ENCODE measurements at regions not wholly inside any gene's neighbourhood (a gene's known extent, or its start where the extent isn't known, plus 50 kb on each side); places are given as distances from the start of the nearest gene placed in this dataset.

- TF ChIP-seq, protein P1, sequence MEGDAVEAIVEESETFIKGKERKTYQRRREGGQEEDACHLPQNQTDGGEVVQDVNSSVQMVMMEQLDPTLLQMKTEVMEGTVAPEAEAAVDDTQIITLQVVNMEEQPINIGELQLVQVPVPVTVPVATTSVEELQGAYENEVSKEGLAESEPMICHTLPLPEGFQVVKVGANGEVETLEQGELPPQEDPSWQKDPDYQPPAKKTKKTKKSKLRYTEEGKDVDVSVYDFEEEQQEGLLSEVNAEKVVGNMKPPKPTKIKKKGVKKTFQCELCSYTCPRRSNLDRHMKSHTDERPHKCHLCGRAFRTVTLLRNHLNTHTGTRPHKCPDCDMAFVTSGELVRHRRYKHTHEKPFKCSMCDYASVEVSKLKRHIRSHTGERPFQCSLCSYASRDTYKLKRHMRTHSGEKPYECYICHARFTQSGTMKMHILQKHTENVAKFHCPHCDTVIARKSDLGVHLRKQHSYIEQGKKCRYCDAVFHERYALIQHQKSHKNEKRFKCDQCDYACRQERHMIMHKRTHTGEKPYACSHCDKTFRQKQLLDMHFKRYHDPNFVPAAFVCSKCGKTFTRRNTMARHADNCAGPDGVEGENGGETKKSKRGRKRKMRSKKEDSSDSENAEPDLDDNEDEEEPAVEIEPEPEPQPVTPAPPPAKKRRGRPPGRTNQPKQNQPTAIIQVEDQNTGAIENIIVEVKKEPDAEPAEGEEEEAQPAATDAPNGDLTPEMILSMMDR (IDR thresholded peaks at IDR 0.05) = no peak
- TF ChIP-seq POLR2A (IDR thresholded peaks at IDR 0.05) = no peak
Measured at GRCh38 chr16:87006789-87007745, 310.1 kb downstream of the C16orf95 start.
